ENCODE measurements at regions not wholly inside any gene's neighbourhood (a gene's known extent, or its start where the extent isn't known, plus 50 kb on each side); places are given as distances from the start of the nearest gene placed in this dataset.

GRCh38 chr2:199583676-199584075 lies 125.9 kb upstream of the SATB2 start:
- Histone ChIP-seq H3K27me3 (replicated peaks in 1 of 2; ENCODE audit: control insufficient read depth in 2 of 2, extremely low read depth in 1 of 2, insufficient read depth in 2 of 2, low read length in 1 of 2) (no peaks in the 10 kb centered on the region), H3K27ac (ENCODE audit: low read length) (no peak overlapping the region), H3K4me3 (ENCODE audit: control insufficient read depth in 1 of 2, extremely low read depth in 1 of 2, low read length in 1 of 2) (no peak overlapping the region), H3K4me1 (ENCODE audit: control insufficient read depth in 1 of 2, extremely low read depth in 1 of 2, insufficient read depth in 2 of 2, low read length in 2 of 2) (no peaks in the 10 kb centered on the region), H3K36me3 (ENCODE audit: control insufficient read depth in 2 of 2, extremely low read depth in 1 of 2, insufficient read depth in 1 of 2, low read length in 1 of 2) (no peaks in the 10 kb centered on the region), H3K9me3 (no peaks in the 10 kb centered on the region)
- Mint-ChIP-seq H3K36me3 (no peaks in the 10 kb centered on the region), H3K9me3 (no peaks in the 10 kb centered on the region), H3K27me3 (peaks cover 7 to 16% of the 10 kb centered on the region in 2 donors), H3K4me3 (no peak overlapping the region), H3K27ac (no peak overlapping the region), H3K4me1 (peaks cover 0 to 3% (median 0%) of the 10 kb centered on the region in 3 donors)
- POLR2A ChIA-PET = no interaction called here
- WGBS (ENCODE audit: insufficient coverage) = 14% methylated on average over 1 of the region's 3 CpGs
- CTCF ChIA-PET = no interaction called here
- DNase-seq (no peak), ATAC-seq (replicated peaks in 1 of 4) (no peak)

- ChIA-PET CTCF (interaction anchor here in 1 of 2 donors (0.6 kb wide), 1 partner anchor 18 kb away, joined by 3 read pairs; no protein-coding TSS in a partner anchor), POLR2A (no interaction called here)
- ATAC-seq (replicated peaks in 1 of 4) (no peak), DNase-seq (no peak)
- Histone ChIP-seq H3K9me3 (no peaks in the 10 kb centered on the region), H3K36me3 (ENCODE audit: control insufficient read depth in 2 of 2, extremely low read depth in 1 of 2, insufficient read depth in 1 of 2, low read length in 1 of 2) (no peaks in the 10 kb centered on the region), H3K27me3 (replicated peaks in 1 of 2; ENCODE audit: control insufficient read depth in 2 of 2, extremely low read depth in 1 of 2, insufficient read depth in 2 of 2, low read length in 1 of 2) (no peaks in the 10 kb centered on the region), H3K27ac (ENCODE audit: low read length) (no peak overlapping the region), H3K4me1 (ENCODE audit: control insufficient read depth in 1 of 2, extremely low read depth in 1 of 2, insufficient read depth in 2 of 2, low read length in 2 of 2) (no peaks in the 10 kb centered on the region), H3K4me3 (ENCODE audit: control insufficient read depth in 1 of 2, extremely low read depth in 1 of 2, low read length in 1 of 2) (no peak overlapping the region)
- peaks cover 0 to 3% (median 0%) of the 10 kb centered on the region in 3 donors for H3K4me1 Mint-ChIP-seq
- H3K4me3 Mint-ChIP-seq = no peak overlapping the region
- H3K9me3 Mint-ChIP-seq = no peaks in the 10 kb centered on the region
- peaks cover 7 to 9% of the 10 kb centered on the region in 2 donors for H3K27me3 Mint-ChIP-seq
- no peaks in the 10 kb centered on the region for H3K36me3 Mint-ChIP-seq
- H3K27ac Mint-ChIP-seq = no peak overlapping the region
- WGBS (ENCODE audit: insufficient coverage) = 29% methylated on average over 3 of the region's 9 CpGs
Measured at GRCh38 chr2:199581935-199582360, 124.2 kb upstream of the SATB2 start.

- WGBS (ENCODE audit: insufficient coverage) = no CpG with 5 or more reads among the region's 4 CpGs
- Histone ChIP-seq H3K27me3 (replicated peaks in 1 of 2; ENCODE audit: control insufficient read depth in 2 of 2, extremely low read depth in 1 of 2, insufficient read depth in 2 of 2, low read length in 1 of 2) (no peaks in the 10 kb centered on the region), H3K4me1 (ENCODE audit: control insufficient read depth in 1 of 2, extremely low read depth in 1 of 2, insufficient read depth in 2 of 2, low read length in 2 of 2) (no peaks in the 10 kb centered on the region), H3K4me3 (ENCODE audit: control insufficient read depth in 1 of 2, extremely low read depth in 1 of 2, low read length in 1 of 2) (no peak overlapping the region), H3K9me3 (no peaks in the 10 kb centered on the region), H3K27ac (ENCODE audit: low read length) (no peak overlapping the region), H3K36me3 (ENCODE audit: control insufficient read depth in 2 of 2, extremely low read depth in 1 of 2, insufficient read depth in 1 of 2, low read length in 1 of 2) (no peaks in the 10 kb centered on the region)
- Mint-ChIP-seq H3K4me1 (peaks cover 0 to 3% (median 0%) of the 10 kb centered on the region in 3 donors), H3K9me3 (no peaks in the 10 kb centered on the region), H3K4me3 (no peak overlapping the region), H3K27me3 (peaks cover 8 to 9% of the 10 kb centered on the region in 2 donors), H3K36me3 (no peaks in the 10 kb centered on the region), H3K27ac (no peak overlapping the region)
- DNase-seq (no peak), ATAC-seq (replicated peaks in 1 of 4) (no peak)
- CTCF ChIA-PET = no interaction called here
- POLR2A ChIA-PET = no interaction called here
Measured at GRCh38 chr2:199581408-199581807, 123.7 kb upstream of the SATB2 start.

- ChIA-PET POLR2A (no interaction called here), CTCF (no interaction called here)
- Mint-ChIP-seq H3K36me3 (no peaks in the 10 kb centered on the region), H3K4me1 (no peaks in the 10 kb centered on the region), H3K4me3 (no peak overlapping the region), H3K27ac (no peak overlapping the region), H3K9me3 (no peaks in the 10 kb centered on the region), H3K27me3 (peaks cover 3 to 4% of the 10 kb centered on the region in 2 donors)
- ATAC-seq (replicated peaks in 1 of 4) = no peak
- H3K4me1 ChIP-seq (ENCODE audit: control insufficient read depth in 1 of 2, extremely low read depth in 1 of 2, insufficient read depth in 2 of 2, low read length in 2 of 2) = no peaks in the 10 kb centered on the region
- H3K36me3 ChIP-seq (ENCODE audit: control insufficient read depth in 2 of 2, extremely low read depth in 1 of 2, insufficient read depth in 1 of 2, low read length in 1 of 2) = no peaks in the 10 kb centered on the region
- no peak overlapping the region for H3K27ac ChIP-seq (ENCODE audit: low read length)
- no peak overlapping the region for H3K4me3 ChIP-seq (ENCODE audit: control insufficient read depth in 1 of 2, extremely low read depth in 1 of 2, low read length in 1 of 2)
- no peaks in the 10 kb centered on the region for H3K27me3 ChIP-seq (replicated peaks in 1 of 2; ENCODE audit: control insufficient read depth in 2 of 2, extremely low read depth in 1 of 2, insufficient read depth in 2 of 2, low read length in 1 of 2)
- H3K9me3 ChIP-seq = no peaks in the 10 kb centered on the region
- WGBS (ENCODE audit: insufficient coverage) = no CpG with 5 or more reads among the region's 2 CpGs
- DNase-seq = no peak
Measured at GRCh38 chr2:199575416-199575815, 117.7 kb upstream of the SATB2 start.

GRCh38 chr2:199572571-199572970 lies 114.8 kb upstream of the SATB2 start:
- no peak overlapping the region for H3K27ac Mint-ChIP-seq
- ChIA-PET POLR2A (no interaction called here), CTCF (no interaction called here)
- H3K4me3 ChIP-seq (ENCODE audit: control insufficient read depth in 1 of 2, extremely low read depth in 1 of 2, low read length in 1 of 2) = no peak overlapping the region
- no peak for ATAC-seq (replicated peaks in 1 of 4)
- H3K36me3 ChIP-seq (ENCODE audit: control insufficient read depth in 2 of 2, extremely low read depth in 1 of 2, insufficient read depth in 1 of 2, low read length in 1 of 2) = no peaks in the 10 kb centered on the region
- H3K9me3 Mint-ChIP-seq = no peaks in the 10 kb centered on the region
- H3K9me3 ChIP-seq = no peaks in the 10 kb centered on the region
- H3K4me3 Mint-ChIP-seq = no peak overlapping the region
- peaks cover 3 to 4% of the 10 kb centered on the region in 2 donors for H3K27me3 Mint-ChIP-seq
- no peaks in the 10 kb centered on the region for H3K36me3 Mint-ChIP-seq
- no CpG with 5 or more reads among the region's 1 CpG for WGBS (ENCODE audit: insufficient coverage)
- H3K27ac ChIP-seq (ENCODE audit: low read length) = no peak overlapping the region
- no peaks in the 10 kb centered on the region for H3K4me1 ChIP-seq (ENCODE audit: control insufficient read depth in 1 of 2, extremely low read depth in 1 of 2, insufficient read depth in 2 of 2, low read length in 2 of 2)
- DNase-seq = no peak
- no peaks in the 10 kb centered on the region for H3K4me1 Mint-ChIP-seq
- peaks cover 0 to 3% of the 10 kb centered on the region in 2 experiments for H3K27me3 ChIP-seq (replicated peaks in 1 of 2; ENCODE audit: control insufficient read depth in 2 of 2, extremely low read depth in 1 of 2, insufficient read depth in 2 of 2, low read length in 1 of 2)

GRCh38 chr2:199570934-199571333 lies 113.2 kb upstream of the SATB2 start:
- no peaks in the 10 kb centered on the region for H3K36me3 ChIP-seq (ENCODE audit: control insufficient read depth in 2 of 2, extremely low read depth in 1 of 2, insufficient read depth in 1 of 2, low read length in 1 of 2)
- H3K9me3 ChIP-seq = no peaks in the 10 kb centered on the region
- H3K27me3 Mint-ChIP-seq = peaks cover 0 to 4% of the 10 kb centered on the region in 2 donors
- H3K27ac Mint-ChIP-seq = no peak overlapping the region
- H3K4me1 ChIP-seq (ENCODE audit: control insufficient read depth in 1 of 2, extremely low read depth in 1 of 2, insufficient read depth in 2 of 2, low read length in 2 of 2) = no peaks in the 10 kb centered on the region
- no peak for ATAC-seq (replicated peaks in 1 of 4)
- POLR2A ChIA-PET = no interaction called here
- no peaks in the 10 kb centered on the region for H3K9me3 Mint-ChIP-seq
- H3K27ac ChIP-seq (ENCODE audit: low read length) = no peak overlapping the region
- no peaks in the 10 kb centered on the region for H3K36me3 Mint-ChIP-seq
- CTCF ChIA-PET = no interaction called here
- no CpG with 5 or more reads among the region's 2 CpGs for WGBS (ENCODE audit: insufficient coverage)
- H3K4me3 Mint-ChIP-seq = no peak overlapping the region
- H3K4me1 Mint-ChIP-seq = no peaks in the 10 kb centered on the region
- peaks cover 0 to 3% of the 10 kb centered on the region in 2 experiments for H3K27me3 ChIP-seq (replicated peaks in 1 of 2; ENCODE audit: control insufficient read depth in 2 of 2, extremely low read depth in 1 of 2, insufficient read depth in 2 of 2, low read length in 1 of 2)
- no peak overlapping the region for H3K4me3 ChIP-seq (ENCODE audit: control insufficient read depth in 1 of 2, extremely low read depth in 1 of 2, low read length in 1 of 2)
- no peak for DNase-seq

GRCh38 chr2:199569336-199569735 lies 111.6 kb upstream of the SATB2 start:
- H3K36me3 ChIP-seq (ENCODE audit: control insufficient read depth in 2 of 2, extremely low read depth in 1 of 2, insufficient read depth in 1 of 2, low read length in 1 of 2) = no peaks in the 10 kb centered on the region
- DNase-seq (no peak), ATAC-seq (replicated peaks in 1 of 4) (no peak)
- no peak overlapping the region for H3K4me3 ChIP-seq (ENCODE audit: control insufficient read depth in 1 of 2, extremely low read depth in 1 of 2, low read length in 1 of 2)
- H3K27ac ChIP-seq (ENCODE audit: low read length) = no peak overlapping the region
- CTCF ChIA-PET = interaction anchor here in 1 of 2 donors (0.6 to 0.7 kb wide), 2 partner anchors 13 to 51 kb away, joined by 3 read pairs; no protein-coding TSS in a partner anchor
- Mint-ChIP-seq H3K4me3 (no peak overlapping the region), H3K27ac (no peak overlapping the region), H3K9me3 (no peaks in the 10 kb centered on the region), H3K4me1 (no peaks in the 10 kb centered on the region), H3K36me3 (no peaks in the 10 kb centered on the region), H3K27me3 (peaks cover 0 to 4% of the 10 kb centered on the region in 2 donors)
- H3K9me3 ChIP-seq = no peaks in the 10 kb centered on the region
- WGBS (ENCODE audit: insufficient coverage) = no CpG with 5 or more reads among the region's 1 CpG
- peaks cover 0 to 3% of the 10 kb centered on the region in 2 experiments for H3K27me3 ChIP-seq (replicated peaks in 1 of 2; ENCODE audit: control insufficient read depth in 2 of 2, extremely low read depth in 1 of 2, insufficient read depth in 2 of 2, low read length in 1 of 2)
- POLR2A ChIA-PET = no interaction called here
- H3K4me1 ChIP-seq (ENCODE audit: control insufficient read depth in 1 of 2, extremely low read depth in 1 of 2, insufficient read depth in 2 of 2, low read length in 2 of 2) = no peaks in the 10 kb centered on the region
